ENCODE measurements at regions not wholly inside any gene's neighbourhood (a gene's known extent, or its start where the extent isn't known, plus 50 kb on each side); places are given as distances from the start of the nearest gene placed in this dataset.
A peak's percentile ranks its signal among the peaks of the same experiment; 100 is the strongest.

DNA sequence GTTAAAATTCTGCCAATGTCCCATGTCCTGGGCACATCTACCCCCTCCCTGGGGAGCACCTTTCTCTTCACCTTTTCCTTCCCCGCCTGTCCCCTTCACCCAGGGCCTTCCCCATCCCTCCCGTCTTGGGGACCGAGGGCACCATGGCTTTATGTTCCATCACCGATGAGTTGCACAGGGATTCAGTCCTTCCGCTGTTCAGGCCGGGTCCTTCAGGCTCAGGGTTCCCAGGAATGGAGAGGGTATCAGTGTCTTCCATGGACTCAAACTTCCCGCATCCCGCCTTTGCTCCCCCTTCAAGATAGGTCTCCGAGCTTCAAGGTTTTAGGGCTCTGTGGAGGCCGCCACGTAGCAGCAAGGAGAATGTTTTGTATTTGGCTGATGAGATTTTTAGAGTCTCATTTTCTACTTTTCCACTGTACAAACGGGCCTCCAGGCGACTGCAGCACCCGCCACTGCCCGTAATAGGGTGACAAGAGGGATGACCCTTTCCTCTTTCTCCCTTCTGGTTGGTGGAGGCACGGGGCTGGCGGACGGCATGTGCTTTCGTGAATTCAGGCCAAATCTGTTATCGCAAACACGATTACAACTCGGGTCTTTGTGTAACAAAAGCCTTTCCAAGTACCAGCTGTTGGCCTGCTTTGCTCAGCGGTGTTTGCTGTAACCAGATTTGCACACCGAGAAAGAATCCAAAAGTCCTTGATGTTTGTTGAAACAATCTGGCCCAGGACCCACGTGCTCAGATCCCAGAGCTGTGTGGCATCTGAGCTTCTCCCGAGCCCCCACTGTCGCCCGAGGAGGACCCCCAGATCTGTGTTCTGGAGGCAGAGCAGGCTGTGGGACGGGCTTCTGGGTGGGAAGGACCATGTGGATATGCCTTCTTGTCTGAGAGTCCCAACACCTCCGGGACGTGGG, 236.3 kb downstream of the SEC14L1 start:
- H3K4me1 Mint-ChIP-seq: peaks cover 45 to 86% (median 77%) of the 10 kb centered on the region in 4 donors
- peaks cover 0 to 1% (median 0%) of the 10 kb centered on the region in 5 donors for H3K27me3 Mint-ChIP-seq
- DNase-seq (no peak), ATAC-seq (no peak)
- peaks cover 0 to 7% (median 0%) of the 10 kb centered on the region in 3 donors for H3K36me3 Mint-ChIP-seq
- no peaks in the 10 kb centered on the region for H3K9me3 Mint-ChIP-seq
- POLR2A ChIA-PET: interaction anchor here (0.9 to 9.8 kb wide), 19 partner anchors 11 to 117 kb away, joined by 3 to 224 read pairs (median 10); no protein-coding TSS in a partner anchor
- H3K27ac Mint-ChIP-seq: peak overlapping the region; percentile 87 to 100 (median 98)
- H3K4me3 Mint-ChIP-seq: peak overlapping the region; percentile 89 to 100 (median 99)

- DNase-seq: no peak
- H3K4me3 Mint-ChIP-seq: peak overlapping the region in 9 of 10 donors; percentile 16 to 100 (median 99)
- peak overlapping the region; percentile 87 to 100 (median 98) for H3K27ac Mint-ChIP-seq
- peaks cover 0 to 7% (median 0%) of the 10 kb centered on the region in 3 donors for H3K36me3 Mint-ChIP-seq
- POLR2A ChIA-PET: interaction anchor here (0.9 to 9.8 kb wide), 9 partner anchors 11 to 73 kb away, joined by 3 to 224 read pairs (median 70); no protein-coding TSS in a partner anchor
- peaks cover 0 to 1% (median 0%) of the 10 kb centered on the region in 5 donors for H3K27me3 Mint-ChIP-seq
- no peak for ATAC-seq
- peaks cover 48 to 87% (median 80%) of the 10 kb centered on the region in 4 donors for H3K4me1 Mint-ChIP-seq
- H3K9me3 Mint-ChIP-seq: no peaks in the 10 kb centered on the region
These were observed 237.0 kb downstream of the SEC14L1 start for GRCh38 chr17:77377710-77378235.

DNA sequence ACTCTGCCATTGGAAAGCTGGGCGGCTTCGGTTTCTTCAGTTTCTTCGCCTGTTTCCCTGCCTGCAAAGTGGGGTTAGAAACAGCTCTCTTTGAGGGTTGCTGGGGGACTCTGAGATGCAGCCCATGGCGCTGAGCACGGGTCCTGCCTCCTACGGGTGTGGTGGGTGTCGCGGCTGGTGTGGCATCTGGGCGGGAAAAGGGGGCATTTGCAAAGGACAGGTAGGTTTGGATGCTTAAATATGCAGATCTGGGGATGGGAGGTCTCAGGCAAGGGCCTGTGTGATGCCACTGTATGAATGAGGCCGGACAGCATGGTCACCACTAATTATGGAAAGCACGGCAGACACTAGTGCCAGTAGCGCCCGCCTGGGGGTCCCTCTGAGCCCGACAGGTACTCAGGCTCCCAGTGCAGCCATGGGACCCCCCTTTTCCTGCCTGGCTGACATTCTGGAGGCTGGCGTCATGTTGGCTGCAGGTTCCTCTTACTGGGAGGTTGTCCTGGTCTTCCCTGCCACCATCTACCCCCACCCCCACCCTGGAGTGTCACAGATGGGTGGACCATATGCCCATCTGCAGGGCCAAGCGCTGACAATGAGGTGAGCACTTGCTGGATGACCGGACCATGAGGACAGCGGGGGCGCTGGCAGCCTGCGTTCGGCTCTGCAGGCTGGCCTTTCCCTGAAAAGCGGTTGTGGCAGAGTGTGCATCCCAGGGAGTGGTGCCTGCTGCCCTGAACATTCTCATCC, 237.7 kb downstream of the SEC14L1 start:
- POLR2A ChIA-PET: interaction anchor here (1.2 to 9.8 kb wide), 7 partner anchors 11 to 72 kb away, joined by 3 to 224 read pairs (median 74); no protein-coding TSS in a partner anchor
- peak overlapping the region; percentile 57 to 100 (median 98) for H3K27ac Mint-ChIP-seq
- H3K27me3 Mint-ChIP-seq: peaks cover 0 to 1% (median 0%) of the 10 kb centered on the region in 5 donors
- DNase-seq (no peak), ATAC-seq (no peak)
- peaks cover 54 to 94% (median 87%) of the 10 kb centered on the region in 4 donors for H3K4me1 Mint-ChIP-seq
- no peaks in the 10 kb centered on the region for H3K9me3 Mint-ChIP-seq
- H3K4me3 Mint-ChIP-seq: peak overlapping the region in 9 of 10 donors; percentile 3 to 100 (median 99)
- peaks cover 0 to 7% (median 0%) of the 10 kb centered on the region in 3 donors for H3K36me3 Mint-ChIP-seq

DNA sequence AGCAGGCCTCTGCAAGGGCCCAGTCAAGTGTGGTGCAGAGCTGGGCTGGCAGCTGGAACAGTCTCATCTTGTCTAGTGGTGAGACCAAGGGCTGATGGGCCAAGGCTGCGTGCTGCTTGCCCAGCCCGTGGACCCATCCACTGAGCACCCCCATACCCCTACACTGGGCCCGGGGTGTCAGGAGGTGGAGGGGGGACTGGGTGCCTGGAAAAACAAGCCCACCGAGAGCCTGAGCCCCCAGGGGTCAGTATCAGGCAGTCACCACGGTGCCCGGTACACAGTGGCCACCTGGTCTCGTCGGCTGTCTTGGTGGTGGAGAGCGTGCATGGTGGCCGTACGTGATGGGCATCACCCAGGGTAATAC, 238.3 kb downstream of the SEC14L1 start:
- Mint-ChIP-seq H3K4me1 (peaks cover 58 to 100% (median 91%) of the 10 kb centered on the region in 4 donors), H3K4me3 (peak overlapping the region in 5 of 10 donors; percentile 33 to 100 (median 89)), H3K27ac (peak overlapping the region in 9 of 10 donors; percentile 41 to 99 (median 79)), H3K27me3 (peaks cover 0 to 1% (median 0%) of the 10 kb centered on the region in 5 donors), H3K9me3 (no peaks in the 10 kb centered on the region), H3K36me3 (peaks cover 0 to 9% (median 0%) of the 10 kb centered on the region in 3 donors)
- ATAC-seq (no peak), DNase-seq (no peak)
- POLR2A ChIA-PET: interaction anchor here (9.8 kb wide), 1 partner anchor 49 kb away, joined by 224 read pairs; no protein-coding TSS in a partner anchor

- Mint-ChIP-seq H3K4me1 (peaks cover 60 to 100% (median 95%) of the 10 kb centered on the region in 4 donors), H3K27me3 (no peaks in the 10 kb centered on the region), H3K4me3 (peak overlapping the region in 5 of 10 donors; percentile 4 to 68 (median 33)), H3K9me3 (no peaks in the 10 kb centered on the region), H3K36me3 (peaks cover 0 to 10% (median 0%) of the 10 kb centered on the region in 3 donors), H3K27ac (peak overlapping the region in 7 of 10 donors; percentile 25 to 98 (median 79))
- ATAC-seq (no peak), DNase-seq (no peak)
- POLR2A ChIA-PET: interaction anchor here (67.2 kb wide), 1 partner anchor 53 kb away, joined by 5369 read pairs; no protein-coding TSS in a partner anchor
These were observed 239.1 kb downstream of the SEC14L1 start for GRCh38 chr17:77379832-77380231.

GRCh38 chr17:77380395-77381184, 239.8 kb downstream of the SEC14L1 start:
- POLR2A ChIA-PET: interaction anchor here (1.2 to 67.2 kb wide), 4 partner anchors 9 to 52 kb away, joined by 4 to 5369 read pairs (median 10); no protein-coding TSS in a partner anchor
- H3K4me3 Mint-ChIP-seq: peak overlapping the region in 6 of 10 donors; percentile 7 to 50 (median 38)
- H3K27me3 Mint-ChIP-seq: no peaks in the 10 kb centered on the region
- ATAC-seq (no peak), DNase-seq (no peak)
- peaks cover 54 to 95% (median 90%) of the 10 kb centered on the region in 4 donors for H3K4me1 Mint-ChIP-seq
- H3K36me3 Mint-ChIP-seq: peaks cover 0 to 10% (median 0%) of the 10 kb centered on the region in 3 donors
- H3K9me3 Mint-ChIP-seq: no peaks in the 10 kb centered on the region
- peak overlapping the region; percentile 22 to 94 (median 80) for H3K27ac Mint-ChIP-seq

GRCh38 chr17:77381185-77381700, 240.5 kb downstream of the SEC14L1 start:
- Mint-ChIP-seq H3K27me3 (no peaks in the 10 kb centered on the region), H3K36me3 (peaks cover 0 to 10% (median 0%) of the 10 kb centered on the region in 3 donors), H3K9me3 (no peaks in the 10 kb centered on the region), H3K4me1 (peaks cover 52 to 95% (median 90%) of the 10 kb centered on the region in 4 donors), H3K27ac (peak overlapping the region; percentile 87 to 95 (median 93)), H3K4me3 (peak overlapping the region in 9 of 10 donors; percentile 26 to 90 (median 82))
- POLR2A ChIA-PET: interaction anchor here (1.2 to 67.2 kb wide), 9 partner anchors 8 to 577 kb away, joined by 4 to 5369 read pairs (median 11); partner anchors contain the start of gene TNRC6C
- ATAC-seq (no peak), DNase-seq (no peak)

DNA sequence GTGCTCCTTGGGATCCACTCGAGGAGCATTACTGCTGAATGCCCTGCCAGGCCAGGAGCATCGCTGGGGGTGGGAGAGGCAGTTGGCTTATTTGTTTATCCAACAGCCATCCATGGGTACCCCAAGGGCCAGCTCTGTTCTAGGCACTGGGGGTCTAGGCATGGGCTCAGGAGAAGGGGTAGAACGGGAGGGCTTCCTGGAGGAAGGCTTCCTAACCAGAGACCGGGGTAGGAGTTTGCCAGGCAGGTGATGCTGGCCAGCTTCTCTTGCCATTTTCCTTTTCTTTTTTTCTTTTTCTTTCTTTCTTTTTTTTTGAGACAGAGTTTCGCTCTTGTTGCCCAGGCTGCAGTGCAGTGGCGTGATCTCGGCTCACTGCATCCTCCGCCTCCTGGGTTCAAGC, 241.0 kb downstream of the SEC14L1 start:
- no peak for ATAC-seq
- peaks cover 52 to 95% (median 90%) of the 10 kb centered on the region in 4 donors for H3K4me1 Mint-ChIP-seq
- POLR2A ChIA-PET: interaction anchor here (1.4 to 67.2 kb wide), 11 partner anchors 7 to 577 kb away, joined by 4 to 5369 read pairs (median 12); partner anchors contain the start of gene TNRC6C

GRCh38 chr17:77382356-77382911, 241.7 kb downstream of the SEC14L1 start:
- Mint-ChIP-seq H3K27me3 (no peaks in the 10 kb centered on the region), H3K4me3 (peak overlapping the region; percentile 68 to 90 (median 82)), H3K36me3 (peaks cover 0 to 13% (median 0%) of the 10 kb centered on the region in 3 donors), H3K27ac (peak overlapping the region; percentile 86 to 95 (median 93)), H3K9me3 (no peaks in the 10 kb centered on the region), H3K4me1 (peaks cover 54 to 95% (median 90%) of the 10 kb centered on the region in 4 donors)
- peak; percentile 80 to 83 for ATAC-seq
- POLR2A ChIA-PET: interaction anchor here (0.6 to 67.2 kb wide), 13 partner anchors 8 to 742 kb away, joined by 3 to 5369 read pairs (median 11); partner anchors contain the start of gene TNRC6C
- peak in 9 of 10 donors; percentile 40 to 85 (median 69) for DNase-seq

More for the DNA sequence above, 241.0 kb downstream of the SEC14L1 start:
- Mint-ChIP-seq H3K27me3 (no peaks in the 10 kb centered on the region), H3K27ac (peak overlapping the region; percentile 86 to 95 (median 93)), H3K36me3 (peaks cover 0 to 10% (median 0%) of the 10 kb centered on the region in 3 donors), H3K9me3 (no peaks in the 10 kb centered on the region), H3K4me3 (peak overlapping the region; percentile 68 to 90 (median 82))
- DNase-seq: no peak

GRCh38 chr17:77382966-77383612, 242.3 kb downstream of the SEC14L1 start:
- Mint-ChIP-seq H3K27ac (peak overlapping the region; percentile 75 to 94 (median 90)), H3K4me3 (peak overlapping the region in 9 of 10 donors; percentile 75 to 90 (median 82)), H3K36me3 (peaks cover 0 to 12% (median 0%) of the 10 kb centered on the region in 3 donors), H3K9me3 (no peaks in the 10 kb centered on the region), H3K27me3 (no peaks in the 10 kb centered on the region), H3K4me1 (peaks cover 49 to 94% (median 88%) of the 10 kb centered on the region in 4 donors)
- ATAC-seq (peak; percentile 7 to 9), DNase-seq (no peak)
- POLR2A ChIA-PET: interaction anchor here (0.6 to 67.2 kb wide), 15 partner anchors 8 to 741 kb away, joined by 3 to 5369 read pairs (median 6); partner anchors contain the start of gene TNRC6C

Data from naive thymus-derived CD8-positive, alpha-beta T cell (primary cell).